NCI-H1694 treated with DMSO at 0.1 percent for 48 hours (cell line): ENCODE measurements at regions not wholly inside any gene's neighbourhood (a gene's known extent, or its start where the extent isn't known, plus 50 kb on each side); places are given as distances from the start of the nearest gene placed in this dataset.
"Not testable (repeated sequence)": the region's sequence is repeated elsewhere in the genome, so short reads cannot be mapped to it uniquely, and the experiment has no call there.

Source experiments
- DNase-seq: peaks from one replicate; lab custom pipeline; 2025; lab: John Stamatoyannopoulos, UW

DNA sequence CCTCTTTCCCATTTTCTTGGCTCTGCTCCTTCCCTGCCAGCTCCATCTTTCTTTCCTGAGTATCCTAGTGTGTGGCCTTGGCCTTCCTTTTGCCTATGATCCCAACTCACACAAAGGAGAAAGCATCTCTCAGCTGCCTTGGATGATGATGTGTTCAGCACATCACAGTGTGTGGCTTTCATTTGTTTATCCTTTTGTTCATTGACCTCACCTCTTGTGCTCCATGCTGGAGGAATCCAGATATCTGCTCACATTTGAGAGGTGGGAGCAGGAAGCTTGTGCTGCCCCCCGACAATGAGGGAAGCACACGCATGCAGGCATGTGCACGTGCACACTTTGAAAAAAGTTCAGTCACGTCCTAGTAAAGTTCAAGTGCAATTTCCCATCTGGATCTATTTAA, 131.0 kb downstream of the SMIM20 start:
- DNase-seq, result no peak

DNA sequence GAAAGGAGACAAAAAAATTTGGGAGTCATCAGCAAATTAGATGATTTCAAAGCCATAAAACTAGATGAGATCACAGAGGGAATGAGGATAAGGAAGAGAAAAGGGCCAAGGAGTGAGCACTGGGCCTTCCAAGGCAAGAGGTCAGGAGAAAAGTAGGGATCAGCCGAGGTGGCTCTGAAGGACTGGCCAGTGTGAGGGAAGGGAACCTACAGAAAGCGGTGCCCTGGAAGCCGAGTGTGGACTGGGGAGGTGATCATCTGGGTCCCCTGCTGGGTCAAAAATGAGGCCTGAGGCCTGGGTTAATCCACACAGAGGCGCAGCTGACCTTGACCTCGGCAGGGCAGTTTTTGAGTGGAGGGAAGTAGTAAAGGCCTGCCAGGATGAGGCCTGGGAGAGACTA, 133.8 kb downstream of the SMIM20 start:
- DNase-seq, result no peak

DNA sequence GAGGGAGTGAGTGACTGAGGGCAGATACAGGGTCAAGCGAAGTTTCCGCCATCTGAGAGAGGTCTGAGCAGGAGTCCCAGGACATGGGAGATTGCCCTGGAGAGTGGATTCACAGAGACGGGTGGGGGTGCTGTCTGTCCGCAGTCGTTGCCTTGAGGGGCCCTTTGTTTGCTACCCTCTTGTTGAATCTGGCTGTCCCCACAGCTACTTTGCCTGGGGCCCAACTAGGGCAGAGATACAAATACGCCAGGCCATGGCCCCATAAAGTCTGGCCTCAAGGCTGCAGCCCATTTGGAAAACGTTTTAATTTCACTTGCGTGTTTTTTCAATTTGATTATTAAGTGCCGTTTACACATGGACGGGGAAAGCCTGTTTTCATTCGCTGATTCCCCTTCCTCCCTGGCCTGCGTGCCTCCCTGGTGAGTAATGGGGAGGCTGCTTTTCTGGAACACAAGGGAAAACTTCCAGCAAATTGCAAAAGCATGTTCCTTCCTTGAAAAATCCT, 134.4 kb downstream of the SMIM20 start:
- no peak for DNase-seq

DNA sequence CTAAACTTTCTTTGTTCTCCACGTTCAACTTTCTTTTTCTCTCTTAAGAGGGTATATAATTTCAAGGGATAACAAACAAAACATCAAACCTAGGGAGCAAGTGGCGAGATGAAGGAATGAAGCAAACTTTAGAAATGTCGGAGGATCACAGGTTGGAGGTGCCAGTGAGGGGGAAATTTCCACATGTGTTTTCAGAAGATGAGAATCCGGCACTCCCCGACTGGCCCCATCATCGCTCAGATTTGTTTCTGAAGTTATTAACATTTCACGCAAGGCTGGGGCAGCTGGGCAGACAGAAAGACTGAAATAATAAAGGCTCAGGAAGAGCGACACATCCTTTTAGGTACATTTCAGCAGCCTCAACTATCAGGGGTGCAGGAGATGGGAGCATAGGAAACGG, 134.9 kb downstream of the SMIM20 start:
- DNase-seq, result no peak

DNA sequence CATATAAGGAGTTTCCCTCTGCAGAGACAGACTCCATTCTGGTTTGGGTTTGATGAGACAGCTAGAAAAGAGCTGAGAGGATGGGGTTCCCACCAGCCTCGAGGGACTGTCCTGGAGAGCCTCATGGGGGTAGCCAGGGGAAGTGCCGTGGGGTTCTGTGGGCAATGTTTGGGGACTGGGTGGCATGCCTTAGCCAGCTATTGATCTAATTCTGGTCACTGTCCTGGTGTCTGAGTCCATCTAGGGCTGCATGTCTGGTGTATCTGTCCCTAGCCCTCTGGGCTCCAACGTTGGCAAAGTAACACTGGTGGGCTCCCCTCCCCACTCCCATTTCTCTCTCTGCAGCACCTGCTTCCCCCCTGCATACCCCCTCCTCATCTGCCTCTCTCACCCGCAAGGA, 135.4 kb downstream of the SMIM20 start:
- DNase-seq, result no peak

DNA sequence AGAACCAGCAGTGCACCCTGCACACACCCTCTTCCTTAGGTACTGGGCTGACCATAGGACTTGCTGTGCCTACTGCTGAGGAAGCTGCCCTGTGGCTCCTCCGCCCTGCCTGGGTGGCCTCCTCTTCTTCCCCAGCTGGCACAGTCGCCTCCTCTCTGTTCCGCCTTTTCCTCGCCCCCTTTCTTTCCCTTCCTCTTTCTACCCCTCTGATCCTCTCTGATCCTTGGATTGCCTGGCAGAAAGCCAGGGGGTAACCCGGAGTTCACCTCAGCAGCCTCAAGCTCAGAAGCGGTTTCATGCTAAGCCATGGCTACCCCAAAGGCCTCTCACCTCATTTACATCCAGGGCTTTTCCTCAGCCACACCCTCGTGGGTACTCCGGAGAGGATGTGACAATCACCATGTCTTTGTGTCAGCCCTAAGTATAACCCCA, 136.2 kb downstream of the SMIM20 start:
- DNase-seq, result no peak

DNA sequence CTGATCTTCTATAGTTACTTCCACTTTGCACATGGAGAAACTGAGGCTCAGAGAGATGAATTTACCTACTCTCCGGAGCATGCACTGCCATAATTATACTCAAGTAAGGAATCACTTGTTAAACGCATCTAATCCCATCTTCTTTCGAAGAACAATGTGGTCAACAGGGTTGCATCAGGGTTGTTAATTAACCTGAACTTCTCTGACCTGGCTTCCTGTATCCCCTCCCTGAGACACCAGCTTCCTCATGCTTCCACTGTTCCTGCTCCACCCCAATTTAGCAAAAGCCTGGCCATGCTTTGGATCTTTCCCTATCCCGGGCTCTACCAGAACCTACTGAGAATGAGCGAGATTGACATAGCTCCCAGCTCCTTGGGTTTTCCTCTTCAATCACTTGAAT, 136.7 kb downstream of the SMIM20 start:
- DNase-seq, result no peak

DNA sequence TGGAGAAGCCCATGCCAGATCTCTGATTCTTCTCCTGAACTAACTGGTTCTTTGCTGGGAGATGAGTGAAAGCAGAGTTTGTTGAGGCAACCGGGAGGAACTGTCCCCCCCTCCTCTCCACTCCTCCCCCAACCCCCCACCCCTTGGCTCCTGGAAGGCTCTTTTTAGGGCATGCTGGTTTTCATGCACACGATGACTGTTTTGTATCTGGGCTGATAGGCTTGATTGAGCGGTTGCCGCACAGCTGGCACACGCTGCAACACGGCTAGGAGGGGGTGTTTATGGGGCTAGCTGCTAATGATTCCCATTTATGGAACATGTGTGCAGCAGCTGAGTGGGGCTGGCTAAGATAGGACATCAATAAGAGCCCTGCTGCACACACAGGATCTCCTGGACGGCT, 137.2 kb downstream of the SMIM20 start:
- no peak for DNase-seq

DNA sequence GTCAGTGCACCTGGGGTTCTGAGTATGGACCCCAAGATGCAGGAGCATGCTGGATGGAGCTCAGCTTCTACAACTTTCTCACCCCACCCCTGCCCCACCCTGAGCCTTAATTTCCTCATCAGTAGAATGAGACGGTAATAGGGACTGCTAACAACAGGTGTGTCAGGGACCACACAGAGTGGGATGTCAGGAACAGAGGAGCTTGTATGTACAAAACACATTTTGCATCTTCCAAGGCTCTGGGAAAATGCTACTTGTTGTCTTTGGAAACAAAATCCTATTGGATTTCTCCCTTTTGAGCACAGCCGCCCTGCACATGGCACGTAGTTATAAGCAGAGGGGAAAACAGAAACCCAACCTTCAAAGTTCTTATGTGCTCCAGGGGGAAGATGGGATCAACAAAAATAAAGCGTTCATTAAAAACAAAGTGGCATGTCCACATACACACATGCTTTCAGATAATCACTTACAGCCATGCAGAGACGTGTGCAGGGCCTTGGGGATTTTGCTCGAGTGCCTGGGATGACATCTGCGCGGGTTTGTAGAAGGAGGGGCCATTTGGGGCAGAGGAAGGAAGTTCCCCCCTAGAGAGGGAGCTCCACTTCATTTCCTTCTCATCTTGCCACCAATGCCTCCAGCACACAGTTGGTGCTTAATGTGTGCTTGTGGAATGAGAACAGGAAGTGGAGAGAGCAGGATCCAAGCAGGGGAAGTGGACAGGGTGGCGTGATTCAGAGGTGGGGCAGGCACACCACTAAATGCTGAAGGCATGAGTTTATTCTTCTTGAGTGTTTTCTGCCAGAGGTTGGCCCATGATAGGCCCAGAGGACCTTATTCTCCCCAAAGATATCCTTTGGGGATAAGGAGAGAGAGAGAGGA, 138.9 kb downstream of the SMIM20 start:
- DNase-seq, result no peak

DNA sequence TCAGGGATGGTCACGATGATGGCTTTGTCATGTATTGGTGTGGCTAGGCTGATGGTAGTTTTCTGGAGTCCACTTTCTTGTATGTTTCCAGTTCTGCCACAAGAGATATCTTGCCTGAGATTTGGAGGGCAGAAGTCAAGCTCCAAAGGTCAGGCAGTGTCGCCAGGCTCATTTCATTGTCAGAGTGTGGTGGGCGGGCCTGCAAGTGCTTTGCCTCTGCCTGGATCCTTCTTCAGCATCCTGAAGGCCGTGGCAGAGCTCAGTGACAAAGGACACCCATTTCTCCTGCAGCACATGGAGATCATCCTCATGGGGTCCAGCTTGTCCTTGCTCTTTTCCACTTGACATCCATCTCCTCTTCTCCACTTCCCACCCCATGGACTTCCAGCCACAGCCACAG, 139.7 kb downstream of the SMIM20 start:
- DNase-seq, result no peak

DNA sequence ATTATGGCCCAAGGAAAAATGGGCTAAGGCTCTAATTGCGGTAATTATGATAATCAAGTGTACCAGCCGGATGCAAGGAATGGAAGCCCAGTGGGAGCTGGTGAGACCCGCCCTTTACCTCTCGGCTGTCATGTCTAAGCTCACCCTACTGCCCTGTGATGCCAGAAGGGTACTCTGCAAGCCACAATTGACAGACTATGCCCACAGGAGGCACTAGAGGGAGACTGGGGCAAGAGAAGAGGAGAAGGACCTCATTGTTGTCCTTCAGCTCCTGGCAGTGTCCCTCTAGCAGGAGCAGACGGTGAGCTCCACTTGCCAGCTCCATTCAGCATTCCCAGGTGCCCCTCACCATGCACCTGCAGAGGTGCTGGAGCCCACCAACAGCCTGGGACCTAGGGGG, 141.8 kb downstream of the SMIM20 start:
- DNase-seq, result no peak

DNA sequence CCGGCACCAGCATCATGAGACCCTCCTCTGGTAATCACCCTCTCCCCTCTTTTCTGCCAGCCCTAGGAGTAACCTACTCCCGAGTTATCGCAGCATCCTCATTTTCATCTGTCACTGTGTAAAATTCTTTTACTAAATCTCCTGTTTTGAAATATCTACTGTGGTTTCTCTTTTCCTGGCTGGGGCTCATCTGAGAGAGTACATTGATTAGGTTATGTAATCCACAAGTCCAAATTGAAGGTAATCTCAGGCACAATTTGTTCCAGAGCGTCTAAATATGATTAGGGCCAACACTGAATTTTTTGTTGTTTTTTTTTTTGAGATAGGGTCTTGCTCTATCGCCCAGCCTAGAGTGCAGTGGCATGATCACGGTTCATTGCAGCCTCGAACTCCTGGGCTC, 142.4 kb downstream of the SMIM20 start:
- no peak for DNase-seq

DNA sequence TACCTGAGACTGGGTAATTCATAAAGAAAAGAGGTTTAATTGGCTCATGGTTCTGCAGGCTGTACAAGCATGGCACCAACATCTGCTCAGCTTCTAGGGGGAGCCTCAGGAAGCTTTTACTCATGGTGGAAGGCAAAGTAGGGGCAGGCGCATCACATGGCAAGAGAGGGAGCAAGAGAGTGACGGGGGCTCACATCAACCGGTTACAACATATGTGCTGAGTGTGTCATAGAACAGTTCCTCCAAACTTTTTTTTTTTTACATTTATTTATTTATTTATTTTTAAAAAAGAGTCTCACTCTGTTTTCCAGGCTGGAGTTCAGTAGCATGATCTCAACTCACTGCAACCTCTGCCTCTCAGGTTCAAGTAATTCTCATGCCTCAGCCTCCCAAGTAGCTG, 143.8 kb downstream of the SMIM20 start:
- DNase-seq, result not testable (repeated sequence)

DNA sequence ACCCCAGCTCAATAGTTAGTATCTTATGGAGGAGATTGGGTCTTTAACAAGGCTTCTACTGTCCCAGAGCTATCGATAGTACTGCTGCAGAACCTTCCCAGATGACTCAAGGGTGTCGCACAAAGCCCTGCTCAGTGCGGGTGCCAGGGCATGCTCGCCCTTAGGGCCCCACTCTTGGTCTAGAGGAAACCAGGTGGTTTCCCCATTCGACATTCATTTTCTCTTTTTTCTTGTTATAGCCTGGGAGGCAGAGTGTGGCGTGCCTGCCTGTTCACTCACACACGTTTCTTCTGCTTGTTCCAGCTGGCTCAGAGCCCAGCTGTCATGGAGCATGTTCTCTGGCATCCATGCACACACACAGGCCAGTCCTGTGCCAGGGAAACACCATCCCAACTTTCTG, 144.5 kb downstream of the SMIM20 start:
- peak; percentile 23 for DNase-seq

DNA sequence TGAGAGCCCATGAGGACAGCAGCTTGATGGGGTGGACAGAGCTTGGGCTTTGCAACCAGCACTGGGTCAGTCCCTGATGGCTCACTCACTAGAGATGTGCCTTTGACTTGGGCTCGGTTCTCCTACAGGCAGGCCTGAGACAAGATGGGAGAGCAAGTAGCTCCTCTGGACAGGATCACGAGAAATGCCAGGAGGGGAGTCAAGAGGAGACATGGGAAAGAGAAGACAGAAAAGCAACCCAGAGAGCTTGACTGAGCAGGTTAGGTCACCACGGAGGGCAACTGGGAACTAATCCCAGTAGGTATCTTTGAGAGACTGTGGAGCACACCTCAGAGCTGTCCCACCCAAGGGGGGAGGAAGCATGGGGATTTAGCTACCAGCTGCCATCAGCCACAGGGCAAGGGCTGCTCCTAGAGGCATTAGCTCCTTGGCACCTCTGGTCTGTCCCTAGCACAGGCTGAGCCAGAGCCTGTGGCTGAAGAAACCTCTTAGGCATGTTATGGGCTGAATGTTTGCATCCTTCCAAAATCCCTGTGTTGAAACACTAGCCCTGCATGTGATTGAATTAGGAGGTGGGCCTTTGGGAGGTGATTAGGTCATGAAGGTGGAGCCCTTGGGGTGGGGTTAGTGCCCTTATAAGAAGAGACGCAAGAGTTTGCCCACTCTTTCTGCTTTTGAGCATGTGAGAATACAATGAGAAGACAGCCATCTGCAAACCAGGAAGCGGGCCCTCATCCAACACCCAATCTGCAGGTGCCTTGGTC, 145.6 kb downstream of the SMIM20 start:
- DNase-seq, result no peak

DNA sequence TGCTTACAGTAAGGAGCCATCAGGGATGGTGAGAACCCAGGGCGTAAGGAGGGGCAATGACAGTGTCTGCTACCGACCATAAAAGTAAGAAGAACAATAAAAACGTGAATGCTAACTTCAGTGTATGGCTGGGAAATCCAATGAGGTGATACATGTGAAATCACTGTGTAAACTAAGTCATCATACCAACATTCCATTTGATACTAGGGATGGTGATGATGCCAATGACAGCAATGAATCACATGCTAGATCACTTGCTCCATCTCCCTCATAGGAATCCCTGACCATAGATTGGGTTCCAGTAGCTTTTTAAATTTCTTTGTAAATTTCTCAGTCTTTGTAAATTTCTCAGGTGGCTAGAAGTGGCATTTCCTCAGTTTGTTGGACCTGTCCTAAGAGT, 146.3 kb downstream of the SMIM20 start:
- no peak for DNase-seq

DNA sequence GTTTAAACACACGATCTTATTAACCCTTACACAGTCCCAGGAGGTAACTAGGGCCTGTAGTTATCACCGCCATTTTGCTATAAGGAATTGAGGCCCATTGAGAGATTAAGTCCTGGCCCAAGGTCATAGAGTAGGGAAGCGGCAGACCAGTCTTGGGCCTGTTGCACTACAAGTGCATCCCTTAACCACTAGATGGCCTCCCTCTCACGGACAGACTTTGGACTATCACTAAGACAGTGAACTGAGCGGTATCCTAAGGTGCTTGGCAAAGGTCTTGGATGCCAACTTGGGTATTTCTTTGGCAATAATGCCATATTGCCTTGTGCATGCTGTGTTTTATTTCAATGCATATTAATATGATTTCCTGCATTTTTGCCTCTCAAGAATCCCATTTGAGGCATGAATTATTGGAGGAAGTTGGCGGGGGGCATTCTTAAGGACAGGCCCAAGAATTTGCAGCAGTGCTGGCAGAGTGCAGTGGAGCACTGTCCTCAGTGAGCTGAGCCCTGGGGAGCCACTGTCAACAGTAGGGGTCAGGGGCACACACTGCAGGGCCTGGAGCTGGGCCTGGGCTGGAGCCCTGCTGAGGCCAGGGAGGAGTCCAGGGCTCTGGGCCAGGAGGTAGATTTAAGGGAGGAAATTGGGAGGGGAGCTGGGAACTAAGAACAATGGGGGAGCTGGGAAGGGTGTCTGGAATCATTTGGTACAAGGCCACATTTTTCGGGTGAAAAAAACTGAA, 147.4 kb downstream of the SMIM20 start:
- DNase-seq, result no peak

DNA sequence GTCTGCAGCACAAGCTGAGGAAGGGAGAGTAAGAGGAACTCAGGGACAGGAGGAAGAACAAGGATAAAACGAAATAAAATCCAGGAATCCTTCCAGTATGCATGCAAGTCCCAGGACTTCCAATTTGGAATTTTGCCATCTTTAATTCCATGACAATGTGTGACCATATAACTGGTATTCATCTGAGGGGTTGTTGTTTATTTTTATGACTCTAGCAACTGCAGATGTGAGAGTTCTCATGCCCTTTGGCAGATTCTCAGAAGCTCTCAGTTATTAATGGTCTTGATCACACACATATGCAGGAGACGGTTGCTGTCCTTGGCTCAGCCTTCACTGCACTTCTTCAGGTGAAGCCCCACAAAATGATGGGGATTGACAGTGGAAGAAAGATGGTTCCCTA, 148.2 kb downstream of the SMIM20 start:
- no peak for DNase-seq

DNA sequence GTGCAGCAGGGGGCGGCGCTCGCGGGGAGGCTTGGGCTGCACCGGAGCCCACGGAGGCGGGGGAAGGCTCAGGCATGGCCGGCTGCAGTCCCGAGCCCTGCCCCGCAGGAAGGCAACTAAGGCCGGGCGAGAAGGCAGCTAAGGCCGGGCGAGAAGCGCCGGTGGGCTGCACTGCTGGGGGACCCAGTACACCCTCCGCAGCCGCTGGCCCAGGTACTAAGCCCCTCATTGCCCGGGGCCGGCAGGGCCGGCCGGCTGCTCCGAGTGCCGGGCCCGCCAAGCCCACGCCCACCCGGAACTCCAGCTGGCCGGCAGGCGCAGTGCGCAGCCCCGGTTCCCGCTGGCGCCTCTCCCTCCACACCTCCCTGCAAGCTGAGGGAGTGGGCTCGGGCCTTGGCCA, 150.0 kb downstream of the SMIM20 start:
- DNase-seq, result not testable (repeated sequence)

DNA sequence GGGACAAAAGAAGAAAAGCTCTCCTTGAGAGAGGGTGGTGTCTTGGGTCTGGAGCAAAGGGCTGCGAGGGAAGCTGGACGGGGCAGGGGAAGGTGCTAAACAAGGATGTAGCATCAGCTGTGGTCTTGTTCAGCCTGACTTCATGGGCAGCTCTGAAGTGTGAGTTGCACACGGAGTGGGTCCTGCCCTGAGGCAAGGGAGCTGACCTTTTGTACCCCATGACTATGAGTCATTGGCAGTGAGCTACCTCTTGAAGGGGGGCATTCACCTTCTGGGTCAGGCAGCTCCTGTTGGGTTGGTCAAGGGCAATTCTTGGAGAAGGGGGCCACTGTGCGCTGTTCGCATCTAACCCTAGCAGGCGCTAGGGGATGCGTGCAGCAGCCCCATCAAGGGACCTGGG, 151.8 kb downstream of the SMIM20 start:
- no peak for DNase-seq

DNA sequence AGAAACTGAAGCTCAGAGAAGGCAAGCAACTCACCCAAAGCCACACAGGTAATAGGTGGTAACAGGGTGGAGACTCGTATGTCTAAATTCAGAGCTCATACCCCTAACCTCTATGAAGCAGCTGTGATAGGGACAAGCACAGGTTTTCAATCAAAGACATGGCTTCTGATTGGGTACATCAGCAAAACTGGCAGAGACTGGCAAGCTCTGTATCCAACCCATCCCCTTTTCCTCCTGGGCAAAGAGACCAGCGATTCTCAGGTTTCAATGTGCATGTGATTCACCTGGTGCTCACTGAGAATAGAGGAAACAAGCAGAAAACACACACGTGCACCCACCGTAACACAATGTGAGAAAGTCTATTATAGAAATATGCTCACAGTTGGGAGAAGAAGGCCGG, 153.0 kb downstream of the SMIM20 start:
- no peak for DNase-seq

DNA sequence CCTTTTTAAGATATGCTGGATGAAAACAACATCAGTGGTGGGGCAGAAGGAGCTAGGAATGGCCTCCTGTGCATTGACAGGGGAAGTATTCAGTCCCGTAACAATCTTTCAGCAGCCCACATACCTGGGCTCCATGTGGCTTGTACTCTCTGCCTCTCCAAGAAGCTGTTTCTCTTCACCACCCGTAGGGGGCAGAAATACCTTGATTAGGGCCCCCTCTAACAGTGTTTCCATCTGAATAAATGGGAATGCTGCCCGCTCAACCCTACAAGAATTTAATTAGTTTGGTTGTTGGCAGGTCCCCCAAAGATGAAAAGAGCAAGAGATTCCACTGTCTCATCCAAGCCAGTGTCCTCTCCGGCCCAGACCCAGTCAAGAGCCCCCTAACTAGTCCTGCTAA, 155.2 kb downstream of the SMIM20 start:
- peak; percentile 38 for DNase-seq

DNA sequence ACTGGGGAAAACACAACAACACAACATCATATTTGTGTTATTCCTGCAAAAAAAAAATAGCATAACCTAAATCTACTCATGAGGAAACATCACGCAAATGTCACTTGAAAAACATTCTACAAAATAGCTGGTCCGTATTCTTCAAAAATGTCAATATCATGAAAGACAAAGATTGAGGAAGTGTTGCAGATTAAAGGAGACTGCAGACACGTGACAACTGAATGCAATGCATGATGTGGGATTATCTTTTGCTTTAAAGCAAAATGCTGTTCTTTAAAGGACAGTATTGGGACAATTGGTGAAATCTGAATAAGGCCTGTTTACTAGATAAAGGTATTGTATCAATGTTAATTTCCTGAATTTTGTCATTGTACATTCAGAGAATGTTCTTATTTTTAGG, 157.7 kb downstream of the SMIM20 start:
- no peak for DNase-seq
